ENCODE measurements at regions not wholly inside any gene's neighbourhood (a gene's known extent, or its start where the extent isn't known, plus 50 kb on each side); places are given as distances from the start of the nearest gene placed in this dataset.

- Histone ChIP-seq H3K4me3 (ENCODE audit: extremely low read depth, insufficient read depth, low read length, poor library complexity, severe bottlenecking) (no peak overlapping the region), H3K4me1 (ENCODE audit: control insufficient read depth, insufficient read depth, low read length, poor library complexity, severe bottlenecking) (no peaks in the 10 kb centered on the region), H3K27ac (ENCODE audit: low read depth, low read length, severe bottlenecking) (no peak overlapping the region), H3K36me3 (ENCODE audit: control insufficient read depth, insufficient read depth, low read length) (no peaks in the 10 kb centered on the region), H3K9me3 (ENCODE audit: control insufficient read depth, low read length) (peaks cover 13% of the 10 kb centered on the region)
- 56 to 86% methylated on average over 1 to 2 of the region's 4 CpGs for WGBS, 2 experiments (ENCODE audit: insufficient coverage in 2 of 2)
Observed at GRCh38 chr20:22681591-22682248, 97.3 kb upstream of the FOXA2 start.

- Histone ChIP-seq H3K36me3 (ENCODE audit: control insufficient read depth, insufficient read depth, low read length) (no peaks in the 10 kb centered on the region), H3K9me3 (ENCODE audit: control insufficient read depth, low read length) (peaks cover 13% of the 10 kb centered on the region), H3K4me1 (ENCODE audit: control insufficient read depth, insufficient read depth, low read length, poor library complexity, severe bottlenecking) (no peaks in the 10 kb centered on the region), H3K27ac (ENCODE audit: low read depth, low read length, severe bottlenecking) (no peak overlapping the region), H3K4me3 (ENCODE audit: extremely low read depth, insufficient read depth, low read length, poor library complexity, severe bottlenecking) (no peak overlapping the region)
- WGBS, 2 experiments (ENCODE audit: insufficient coverage in 2 of 2): 79 to 90% methylated on average over 2 to 4 of the region's 6 CpGs
Observed at GRCh38 chr20:22682381-22682780, 98.0 kb upstream of the FOXA2 start.

- WGBS, 2 experiments (ENCODE audit: insufficient coverage in 2 of 2): 29 to 91% methylated on average over 3 to 6 of the region's 12 CpGs
- no peaks in the 10 kb centered on the region for H3K4me1 ChIP-seq (ENCODE audit: control insufficient read depth, insufficient read depth, low read length, poor library complexity, severe bottlenecking)
- H3K9me3 ChIP-seq (ENCODE audit: control insufficient read depth, low read length): peaks cover 8% of the 10 kb centered on the region
- no peak overlapping the region for H3K4me3 ChIP-seq (ENCODE audit: extremely low read depth, insufficient read depth, low read length, poor library complexity, severe bottlenecking)
- no peaks in the 10 kb centered on the region for H3K36me3 ChIP-seq (ENCODE audit: control insufficient read depth, insufficient read depth, low read length)
- H3K27ac ChIP-seq (ENCODE audit: low read depth, low read length, severe bottlenecking): no peak overlapping the region
Observed at GRCh38 chr20:22684072-22684762, 99.8 kb upstream of the FOXA2 start.

- Histone ChIP-seq H3K9me3 (ENCODE audit: control insufficient read depth, low read length) (peaks cover 9% of the 10 kb centered on the region), H3K4me3 (ENCODE audit: extremely low read depth, insufficient read depth, low read length, poor library complexity, severe bottlenecking) (no peak overlapping the region)
- 87 to 89% methylated on average over 3 to 5 of the region's 7 CpGs for WGBS, 2 experiments (ENCODE audit: insufficient coverage in 2 of 2)
Observed at GRCh38 chr20:22684763-22685443, 100.5 kb upstream of the FOXA2 start.

GRCh38 chr20:22686097-22686496 lies 101.7 kb upstream of the FOXA2 start:
- H3K4me3 ChIP-seq (ENCODE audit: extremely low read depth, insufficient read depth, low read length, poor library complexity, severe bottlenecking): no peak overlapping the region
- H3K36me3 ChIP-seq (ENCODE audit: control insufficient read depth, insufficient read depth, low read length): no peaks in the 10 kb centered on the region
- no peak overlapping the region for H3K27ac ChIP-seq (ENCODE audit: low read depth, low read length, severe bottlenecking)
- H3K9me3 ChIP-seq (ENCODE audit: control insufficient read depth, low read length): peaks cover 9% of the 10 kb centered on the region
- H3K4me1 ChIP-seq (ENCODE audit: control insufficient read depth, insufficient read depth, low read length, poor library complexity, severe bottlenecking): no peaks in the 10 kb centered on the region
- 43 to 45% methylated on average over 7 of the region's 7 CpGs for WGBS, 2 experiments (ENCODE audit: insufficient coverage in 2 of 2)

More at GRCh38 chr20:22684763-22685443, 100.5 kb upstream of the FOXA2 start:
- Histone ChIP-seq H3K27ac (ENCODE audit: low read depth, low read length, severe bottlenecking) (no peak overlapping the region), H3K4me1 (ENCODE audit: control insufficient read depth, insufficient read depth, low read length, poor library complexity, severe bottlenecking) (no peaks in the 10 kb centered on the region), H3K36me3 (ENCODE audit: control insufficient read depth, insufficient read depth, low read length) (no peaks in the 10 kb centered on the region)

- Histone ChIP-seq H3K4me3 (ENCODE audit: extremely low read depth, insufficient read depth, low read length, poor library complexity, severe bottlenecking) (no peak overlapping the region), H3K4me1 (ENCODE audit: control insufficient read depth, insufficient read depth, low read length, poor library complexity, severe bottlenecking) (peaks cover 4% of the 10 kb centered on the region), H3K27ac (ENCODE audit: low read depth, low read length, severe bottlenecking) (no peak overlapping the region), H3K9me3 (ENCODE audit: control insufficient read depth, low read length) (peaks cover 9% of the 10 kb centered on the region), H3K36me3 (ENCODE audit: control insufficient read depth, insufficient read depth, low read length) (no peaks in the 10 kb centered on the region)
- WGBS, 2 experiments (ENCODE audit: insufficient coverage in 2 of 2): 70 to 88% methylated on average over 6 of the region's 6 CpGs
Observed at GRCh38 chr20:22687676-22688349, 103.4 kb upstream of the FOXA2 start.

GRCh38 chr20:22688485-22688884 lies 104.1 kb upstream of the FOXA2 start:
- Histone ChIP-seq H3K36me3 (ENCODE audit: control insufficient read depth, insufficient read depth, low read length) (no peaks in the 10 kb centered on the region), H3K9me3 (ENCODE audit: control insufficient read depth, low read length) (peaks cover 9% of the 10 kb centered on the region), H3K4me1 (ENCODE audit: control insufficient read depth, insufficient read depth, low read length, poor library complexity, severe bottlenecking) (peaks cover 4% of the 10 kb centered on the region), H3K4me3 (ENCODE audit: extremely low read depth, insufficient read depth, low read length, poor library complexity, severe bottlenecking) (no peak overlapping the region), H3K27ac (ENCODE audit: low read depth, low read length, severe bottlenecking) (no peak overlapping the region)
- no CpG with 5 or more reads among the region's 2 CpGs for whole genome bisulfite sequencing, 2 experiments (ENCODE audit: insufficient coverage in 2 of 2)

GRCh38 chr20:22689266-22689665 lies 104.9 kb upstream of the FOXA2 start:
- 83 to 95% methylated on average over 5 of the region's 5 CpGs for WGBS, 2 experiments (ENCODE audit: insufficient coverage in 2 of 2)
- Histone ChIP-seq H3K4me3 (ENCODE audit: extremely low read depth, insufficient read depth, low read length, poor library complexity, severe bottlenecking) (no peak overlapping the region), H3K36me3 (ENCODE audit: control insufficient read depth, insufficient read depth, low read length) (no peaks in the 10 kb centered on the region), H3K9me3 (ENCODE audit: control insufficient read depth, low read length) (peaks cover 9% of the 10 kb centered on the region), H3K4me1 (ENCODE audit: control insufficient read depth, insufficient read depth, low read length, poor library complexity, severe bottlenecking) (peaks cover 4% of the 10 kb centered on the region), H3K27ac (ENCODE audit: low read depth, low read length, severe bottlenecking) (no peak overlapping the region)

- no CpG with 5 or more reads among the region's 7 CpGs for WGBS, 2 experiments (ENCODE audit: insufficient coverage in 2 of 2)
- H3K36me3 ChIP-seq (ENCODE audit: control insufficient read depth, insufficient read depth, low read length): no peaks in the 10 kb centered on the region
- H3K4me3 ChIP-seq (ENCODE audit: extremely low read depth, insufficient read depth, low read length, poor library complexity, severe bottlenecking): no peak overlapping the region
- H3K9me3 ChIP-seq (ENCODE audit: control insufficient read depth, low read length): peaks cover 9% of the 10 kb centered on the region
- H3K4me1 ChIP-seq (ENCODE audit: control insufficient read depth, insufficient read depth, low read length, poor library complexity, severe bottlenecking): peaks cover 4% of the 10 kb centered on the region
- no peak overlapping the region for H3K27ac ChIP-seq (ENCODE audit: low read depth, low read length, severe bottlenecking)
Observed at GRCh38 chr20:22690000-22690399, 105.6 kb upstream of the FOXA2 start.

- 90 to 91% methylated on average over 6 of the region's 7 CpGs for WGBS, 2 experiments (ENCODE audit: insufficient coverage in 2 of 2)
- H3K4me3 ChIP-seq (ENCODE audit: extremely low read depth, insufficient read depth, low read length, poor library complexity, severe bottlenecking): no peak overlapping the region
- H3K36me3 ChIP-seq (ENCODE audit: control insufficient read depth, insufficient read depth, low read length): no peaks in the 10 kb centered on the region
- no peak overlapping the region for H3K27ac ChIP-seq (ENCODE audit: low read depth, low read length, severe bottlenecking)
- H3K4me1 ChIP-seq (ENCODE audit: control insufficient read depth, insufficient read depth, low read length, poor library complexity, severe bottlenecking): peaks cover 4% of the 10 kb centered on the region
- peaks cover 9% of the 10 kb centered on the region for H3K9me3 ChIP-seq (ENCODE audit: control insufficient read depth, low read length)
Observed at GRCh38 chr20:22690616-22691179, 106.3 kb upstream of the FOXA2 start.

Measured in mesodermal cell (in vitro differentiated cells).